ENCODE measurements at regions not wholly inside any gene's neighbourhood (a gene's known extent, or its start where the extent isn't known, plus 50 kb on each side); places are given as distances from the start of the nearest gene placed in this dataset.

DNA sequence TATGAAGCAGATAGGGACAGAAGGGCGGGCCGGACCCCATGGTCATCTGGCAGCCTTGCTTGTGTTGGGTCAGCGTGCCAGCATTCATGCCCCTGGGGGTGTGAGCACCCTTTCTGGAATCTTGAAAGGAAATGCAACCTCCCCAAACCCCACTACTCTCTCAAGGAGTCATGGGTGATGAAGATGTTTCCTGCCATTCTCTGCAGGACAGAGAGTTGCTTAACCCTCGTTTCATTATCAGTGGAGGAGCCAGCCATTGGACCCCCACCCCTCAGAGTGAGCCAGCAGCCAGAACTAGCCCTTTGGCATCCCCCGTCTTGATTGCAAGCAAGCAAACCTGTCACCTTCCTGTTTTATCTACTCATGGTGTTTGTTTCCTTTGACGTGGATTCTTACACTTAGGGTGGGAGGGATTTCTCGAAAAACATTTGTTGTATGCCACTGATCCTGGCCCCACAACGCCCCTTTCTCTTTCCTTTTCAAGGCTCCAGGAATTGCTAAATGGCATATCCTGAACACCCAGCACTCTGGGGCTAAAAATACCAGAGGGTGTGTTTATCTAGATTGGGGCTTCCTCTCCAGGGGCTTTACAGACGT, 258.3 kb downstream of the ETS1 start:
- TF ChIP-seq CTCF (IDR thresholded peaks at IDR 0.05; ENCODE audit: low read depth, low read length) = no peak
- TF ChIP-seq EZH2phosphoT487 (IDR thresholded peaks at IDR 0.05; ENCODE audit: low read depth) = no peak

All from OCI-LY3 (cell line).